ENCODE measurements at regions not wholly inside any gene's neighbourhood (a gene's known extent, or its start where the extent isn't known, plus 50 kb on each side); places are given as distances from the start of the nearest gene placed in this dataset.

DNA sequence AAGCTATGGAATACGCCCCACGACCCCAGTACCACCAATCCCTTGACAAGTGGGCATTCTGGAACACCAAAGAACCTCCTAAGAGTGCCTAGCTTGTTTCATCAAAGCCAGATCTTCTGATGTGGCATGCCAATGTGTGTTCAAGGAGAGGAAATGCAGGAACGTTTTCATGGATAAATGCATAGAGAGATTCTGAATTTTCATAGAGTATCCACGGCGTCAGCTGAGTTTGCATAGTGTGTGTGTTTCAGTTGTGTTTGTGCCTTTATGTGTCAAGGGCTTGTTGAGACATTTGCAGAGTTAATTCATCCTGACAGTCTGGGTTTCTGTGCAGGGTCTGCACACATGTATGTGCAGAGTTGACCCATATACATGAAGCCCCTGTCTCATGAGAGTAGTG, 172.7 kb upstream of the LRFN2 start:
- TF ChIP-seq, protein P1, sequence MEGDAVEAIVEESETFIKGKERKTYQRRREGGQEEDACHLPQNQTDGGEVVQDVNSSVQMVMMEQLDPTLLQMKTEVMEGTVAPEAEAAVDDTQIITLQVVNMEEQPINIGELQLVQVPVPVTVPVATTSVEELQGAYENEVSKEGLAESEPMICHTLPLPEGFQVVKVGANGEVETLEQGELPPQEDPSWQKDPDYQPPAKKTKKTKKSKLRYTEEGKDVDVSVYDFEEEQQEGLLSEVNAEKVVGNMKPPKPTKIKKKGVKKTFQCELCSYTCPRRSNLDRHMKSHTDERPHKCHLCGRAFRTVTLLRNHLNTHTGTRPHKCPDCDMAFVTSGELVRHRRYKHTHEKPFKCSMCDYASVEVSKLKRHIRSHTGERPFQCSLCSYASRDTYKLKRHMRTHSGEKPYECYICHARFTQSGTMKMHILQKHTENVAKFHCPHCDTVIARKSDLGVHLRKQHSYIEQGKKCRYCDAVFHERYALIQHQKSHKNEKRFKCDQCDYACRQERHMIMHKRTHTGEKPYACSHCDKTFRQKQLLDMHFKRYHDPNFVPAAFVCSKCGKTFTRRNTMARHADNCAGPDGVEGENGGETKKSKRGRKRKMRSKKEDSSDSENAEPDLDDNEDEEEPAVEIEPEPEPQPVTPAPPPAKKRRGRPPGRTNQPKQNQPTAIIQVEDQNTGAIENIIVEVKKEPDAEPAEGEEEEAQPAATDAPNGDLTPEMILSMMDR (IDR thresholded peaks at IDR 0.05) = no peak
- Histone ChIP-seq H3K27ac (replicated peaks in 1 of 4) (no peak overlapping the region), H3K36me3 (no peaks in the 10 kb centered on the region), H3K4me1 (peaks cover 0 to 29% (median 10%) of the 10 kb centered on the region in 4 donors), H3K27me3 (peaks cover 0 to 11% (median 0%) of the 10 kb centered on the region in 4 donors), H3K9me3 (no peaks in the 10 kb centered on the region), H3K4me3 (no peak overlapping the region)
- 85% methylated on average over 5 of the region's 5 CpGs for WGBS
- intact Hi-C loops (cut with DNase I) = no loop called here
- no peak for DNase-seq (ENCODE audit: extremely low spot score)

DNA sequence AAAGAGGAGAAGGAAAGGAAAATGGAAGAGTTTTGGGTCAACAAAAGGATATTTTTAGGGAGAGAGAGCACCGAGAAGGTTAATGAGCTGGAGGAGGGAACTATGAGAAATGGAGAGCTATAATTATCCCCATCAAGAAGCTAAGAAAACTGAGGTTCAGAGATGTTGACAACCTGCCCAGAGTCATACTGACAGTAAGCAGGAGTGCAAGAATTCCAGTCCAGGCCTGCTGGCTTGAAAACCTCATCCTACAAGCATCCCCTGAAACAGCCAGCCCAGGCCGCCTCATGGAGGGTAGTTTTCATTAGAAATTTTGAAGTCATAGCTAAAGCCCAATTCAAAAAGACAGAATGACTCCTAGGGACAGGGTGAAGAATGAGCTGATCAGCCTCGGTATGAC, 172.1 kb upstream of the LRFN2 start:
- 55% methylated on average over 3 of the region's 3 CpGs for WGBS
- Histone ChIP-seq H3K36me3 (no peaks in the 10 kb centered on the region), H3K9me3 (no peaks in the 10 kb centered on the region), H3K27me3 (peaks cover 0 to 17% (median 2%) of the 10 kb centered on the region in 4 donors), H3K4me1 (peaks cover 0 to 29% (median 11%) of the 10 kb centered on the region in 4 donors), H3K27ac (replicated peaks in 1 of 4) (no peak overlapping the region), H3K4me3 (no peak overlapping the region)
- intact Hi-C loops (cut with DNase I) = no loop called here
- no peak for DNase-seq (ENCODE audit: extremely low spot score)
- TF ChIP-seq, protein P1 (IDR thresholded peaks at IDR 0.05) = no peak
- TF ChIP-seq EP300 (IDR thresholded peaks at IDR 0.05) = no peak
- no peak for TF ChIP-seq POLR2AphosphoS5 (IDR thresholded peaks at IDR 0.05)
- TF ChIP-seq POLR2A (IDR thresholded peaks at IDR 0.05; ENCODE audit: low read depth) = no peak

DNA sequence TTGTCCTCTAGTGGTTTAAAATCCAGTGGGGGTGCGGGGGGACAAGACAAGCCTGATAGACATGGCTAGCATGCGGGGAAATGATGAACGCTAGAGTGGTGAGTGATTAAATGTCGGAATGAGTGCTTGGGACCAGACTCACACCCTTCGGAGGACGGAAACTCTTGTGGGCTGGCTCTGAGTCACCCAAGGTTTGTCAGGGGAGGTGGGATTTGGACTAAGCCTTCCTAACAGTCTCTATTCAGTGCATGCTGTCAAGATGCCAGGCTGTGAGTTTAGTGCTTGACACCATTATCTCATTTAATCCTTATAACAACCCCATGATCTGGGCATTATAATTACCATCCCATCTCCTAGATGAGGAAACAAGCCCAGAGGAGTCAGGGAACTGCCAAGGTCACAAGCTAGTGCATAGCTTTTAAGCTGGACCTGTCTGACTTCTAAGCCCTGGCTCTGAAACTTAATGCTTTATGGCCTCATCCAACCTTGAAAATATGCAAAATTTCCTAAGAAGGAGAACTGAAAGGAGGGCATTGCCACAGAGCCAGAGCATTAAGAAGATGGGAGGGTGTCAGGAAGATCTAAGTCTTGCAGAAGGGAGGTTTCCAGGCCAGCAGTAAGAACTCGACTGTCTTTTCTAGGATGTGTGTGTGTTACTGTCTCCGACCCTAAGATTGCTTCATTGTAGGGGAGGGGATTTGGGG, 168.7 kb upstream of the LRFN2 start:
- Histone ChIP-seq H3K36me3 (no peaks in the 10 kb centered on the region), H3K27me3 (peaks cover 0 to 30% (median 3%) of the 10 kb centered on the region in 4 donors), H3K4me1 (peaks cover 0 to 29% (median 11%) of the 10 kb centered on the region in 4 donors), H3K9me3 (no peaks in the 10 kb centered on the region), H3K27ac (replicated peaks in 1 of 4) (no peak overlapping the region), H3K4me3 (no peak overlapping the region)
- intact Hi-C loops (cut with DNase I) = no loop called here
- TF ChIP-seq POLR2A (IDR thresholded peaks at IDR 0.05; ENCODE audit: low read depth) (no peak), POLR2AphosphoS5 (IDR thresholded peaks at IDR 0.05) (no peak), EP300 (IDR thresholded peaks at IDR 0.05) (no peak)
- TF ChIP-seq, protein P1 (IDR thresholded peaks at IDR 0.05) = no peak
- 72% methylated on average over 8 of the region's 8 CpGs for WGBS
- no peak for DNase-seq (ENCODE audit: extremely low spot score)

DNA sequence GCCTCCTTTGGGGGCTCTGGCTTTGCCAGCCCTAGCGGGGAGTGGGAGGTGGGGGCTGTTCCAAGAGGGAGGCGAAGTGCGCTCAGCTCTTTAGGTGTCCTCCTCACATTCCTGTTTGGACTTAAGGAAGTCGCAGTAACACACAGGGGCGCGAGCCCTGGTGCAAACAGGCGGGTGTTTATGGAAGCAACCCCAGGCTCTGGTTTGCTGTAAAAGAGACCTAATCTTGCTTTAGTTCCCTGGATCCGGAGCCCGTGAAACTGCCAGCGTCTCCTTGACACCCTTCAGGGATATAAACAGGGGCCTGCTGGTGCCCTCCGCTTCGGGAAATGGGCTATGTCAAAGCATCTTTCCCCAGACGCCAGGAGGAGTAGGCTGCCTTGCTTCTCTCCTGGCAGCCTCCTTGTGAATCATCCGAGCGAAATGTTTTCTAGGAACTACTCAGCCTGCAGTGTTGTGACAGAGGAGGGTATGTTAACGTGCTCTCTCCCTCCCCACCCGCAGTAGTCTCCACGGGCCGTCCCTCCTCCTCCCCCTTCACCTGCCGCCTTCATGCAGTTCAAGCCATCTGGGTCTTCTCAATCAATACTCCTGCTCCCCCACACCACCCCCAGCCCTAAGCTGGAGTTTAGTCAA, 168.0 kb upstream of the LRFN2 start:
- no peaks in the 10 kb centered on the region for H3K36me3 ChIP-seq
- H3K9me3 ChIP-seq = no peaks in the 10 kb centered on the region
- no peak for DNase-seq (ENCODE audit: extremely low spot score)
- no peak overlapping the region for H3K4me3 ChIP-seq
- H3K4me1 ChIP-seq = peaks cover 0 to 29% (median 11%) of the 10 kb centered on the region in 4 donors
- intact Hi-C loops (cut with DNase I) = no loop called here
- TF ChIP-seq POLR2AphosphoS5 (IDR thresholded peaks at IDR 0.05) (no peak), POLR2A (IDR thresholded peaks at IDR 0.05; ENCODE audit: low read depth) (no peak), EP300 (IDR thresholded peaks at IDR 0.05) (no peak)
- TF ChIP-seq, protein P1 (IDR thresholded peaks at IDR 0.05) = no peak
- peaks cover 0 to 30% (median 3%) of the 10 kb centered on the region in 4 donors for H3K27me3 ChIP-seq
- WGBS = 16% methylated on average over 18 of the region's 20 CpGs
- no peak overlapping the region for H3K27ac ChIP-seq (replicated peaks in 1 of 4)
